ENCODE measurements at regions not wholly inside any gene's neighbourhood (a gene's known extent, or its start where the extent isn't known, plus 50 kb on each side); places are given as distances from the start of the nearest gene placed in this dataset.

GRCh38 chr2:117723888-117724434 is 90.5 kb upstream of the DDX18 start:
- Histone ChIP-seq H3K4me1 (replicated peaks) (no peaks in the 10 kb centered on the region), H3K27me3 (replicated peaks; ENCODE audit: insufficient read depth) (no peaks in the 10 kb centered on the region), H3K36me3 (no peaks in the 10 kb centered on the region), H3K9me3 (no peaks in the 10 kb centered on the region), H3K27ac (no peak overlapping the region), H3K4me3 (no peak overlapping the region)
- no peak for DNase-seq (ENCODE audit: low spot score)
- intact Hi-C loops (cut with DNase I), result no loop called here
- TF ChIP-seq, protein P1, sequence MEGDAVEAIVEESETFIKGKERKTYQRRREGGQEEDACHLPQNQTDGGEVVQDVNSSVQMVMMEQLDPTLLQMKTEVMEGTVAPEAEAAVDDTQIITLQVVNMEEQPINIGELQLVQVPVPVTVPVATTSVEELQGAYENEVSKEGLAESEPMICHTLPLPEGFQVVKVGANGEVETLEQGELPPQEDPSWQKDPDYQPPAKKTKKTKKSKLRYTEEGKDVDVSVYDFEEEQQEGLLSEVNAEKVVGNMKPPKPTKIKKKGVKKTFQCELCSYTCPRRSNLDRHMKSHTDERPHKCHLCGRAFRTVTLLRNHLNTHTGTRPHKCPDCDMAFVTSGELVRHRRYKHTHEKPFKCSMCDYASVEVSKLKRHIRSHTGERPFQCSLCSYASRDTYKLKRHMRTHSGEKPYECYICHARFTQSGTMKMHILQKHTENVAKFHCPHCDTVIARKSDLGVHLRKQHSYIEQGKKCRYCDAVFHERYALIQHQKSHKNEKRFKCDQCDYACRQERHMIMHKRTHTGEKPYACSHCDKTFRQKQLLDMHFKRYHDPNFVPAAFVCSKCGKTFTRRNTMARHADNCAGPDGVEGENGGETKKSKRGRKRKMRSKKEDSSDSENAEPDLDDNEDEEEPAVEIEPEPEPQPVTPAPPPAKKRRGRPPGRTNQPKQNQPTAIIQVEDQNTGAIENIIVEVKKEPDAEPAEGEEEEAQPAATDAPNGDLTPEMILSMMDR (IDR thresholded peaks at IDR 0.05), result no peak
- no peak for TF ChIP-seq POLR2AphosphoS5 (IDR thresholded peaks at IDR 0.05)
- no peak for TF ChIP-seq POLR2A (IDR thresholded peaks at IDR 0.05)
- 81% methylated on average over 9 of the region's 9 CpGs for WGBS

DNA sequence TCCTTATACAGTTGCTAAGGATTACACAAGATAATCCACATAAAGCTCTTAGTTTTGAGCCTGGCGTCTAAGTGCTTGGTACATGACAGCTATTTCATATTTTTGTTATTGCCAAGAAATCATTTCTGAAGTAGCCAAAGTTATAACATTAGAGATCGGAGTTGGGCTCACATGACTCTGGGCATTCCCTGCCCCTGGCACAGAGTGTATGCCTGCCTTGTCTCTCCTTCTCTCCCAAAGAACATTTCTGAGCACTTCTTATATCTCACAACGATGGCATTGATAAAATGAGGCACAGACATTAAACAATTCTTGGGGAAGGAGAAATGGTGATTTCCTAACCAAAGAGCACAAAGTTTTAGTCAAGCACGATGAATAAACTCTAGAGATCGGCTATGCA is 87.7 kb upstream of the DDX18 start:
- no peaks in the 10 kb centered on the region for H3K27me3 ChIP-seq (replicated peaks; ENCODE audit: insufficient read depth)

DNA sequence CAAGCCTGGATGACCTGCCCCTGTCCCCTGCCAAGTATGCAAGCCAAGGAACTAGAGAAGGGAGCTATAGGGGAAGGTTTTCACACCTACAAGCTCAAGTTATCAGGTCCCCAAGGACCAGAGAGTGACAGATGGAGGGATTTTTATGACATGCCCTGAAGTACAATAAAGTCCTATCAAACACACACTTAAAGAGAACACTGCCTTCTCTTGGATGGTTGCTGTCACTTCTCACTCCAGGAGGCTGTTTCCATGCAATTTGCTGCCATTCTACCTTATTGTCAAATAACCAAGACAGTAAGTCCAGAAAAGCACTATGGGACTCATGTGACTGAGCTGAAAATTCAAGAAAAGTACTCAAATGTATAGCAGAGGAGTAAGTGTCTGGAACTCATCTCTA is 76.6 kb upstream of the DDX18 start:
- intact Hi-C loops (cut with DNase I), result no loop called here
- TF ChIP-seq POLR2A (IDR thresholded peaks at IDR 0.05), result no peak
- TF ChIP-seq, protein P1 (IDR thresholded peaks at IDR 0.05), result no peak
- no peak for TF ChIP-seq POLR2AphosphoS5 (IDR thresholded peaks at IDR 0.05)
- no peak overlapping the region for H3K27ac ChIP-seq
- H3K36me3 ChIP-seq, result no peaks in the 10 kb centered on the region
- H3K27me3 ChIP-seq (replicated peaks; ENCODE audit: insufficient read depth), result peaks cover 2% of the 10 kb centered on the region
- H3K4me1 ChIP-seq (replicated peaks), result no peaks in the 10 kb centered on the region
- no peak for DNase-seq (ENCODE audit: low spot score)
- no peaks in the 10 kb centered on the region for H3K9me3 ChIP-seq
- H3K4me3 ChIP-seq, result no peak overlapping the region

More for the DNA sequence above, 87.7 kb upstream of the DDX18 start:
- no peak for TF ChIP-seq POLR2A (IDR thresholded peaks at IDR 0.05)
- 72% methylated on average over 5 of the region's 5 CpGs for WGBS
- no peak overlapping the region for H3K4me3 ChIP-seq
- H3K4me1 ChIP-seq (replicated peaks), result no peaks in the 10 kb centered on the region
- no peaks in the 10 kb centered on the region for H3K36me3 ChIP-seq
- no peaks in the 10 kb centered on the region for H3K9me3 ChIP-seq
- intact Hi-C loops (cut with DNase I), result no loop called here
- DNase-seq (ENCODE audit: low spot score), result no peak
- no peak overlapping the region for H3K27ac ChIP-seq

- DNase-seq (ENCODE audit: low spot score), result no peak
- no peaks in the 10 kb centered on the region for H3K4me1 ChIP-seq (replicated peaks)
- no peaks in the 10 kb centered on the region for H3K9me3 ChIP-seq
- no peak overlapping the region for H3K27ac ChIP-seq
- H3K36me3 ChIP-seq, result no peaks in the 10 kb centered on the region
- 76% methylated on average over 2 of the region's 2 CpGs for WGBS
- intact Hi-C loops (cut with DNase I), result no loop called here
- peaks cover 2% of the 10 kb centered on the region for H3K27me3 ChIP-seq (replicated peaks; ENCODE audit: insufficient read depth)
- TF ChIP-seq, protein P1 (IDR thresholded peaks at IDR 0.05), result no peak
- no peak for TF ChIP-seq POLR2AphosphoS5 (IDR thresholded peaks at IDR 0.05)
- TF ChIP-seq POLR2A (IDR thresholded peaks at IDR 0.05), result no peak
- H3K4me3 ChIP-seq, result no peak overlapping the region
Observed at GRCh38 chr2:117738991-117739839, 75.3 kb upstream of the DDX18 start.

GRCh38 chr2:117745537-117745936 is 69.0 kb upstream of the DDX18 start:
- no peak for TF ChIP-seq POLR2A (IDR thresholded peaks at IDR 0.05)
- no peak overlapping the region for H3K4me3 ChIP-seq

DNA sequence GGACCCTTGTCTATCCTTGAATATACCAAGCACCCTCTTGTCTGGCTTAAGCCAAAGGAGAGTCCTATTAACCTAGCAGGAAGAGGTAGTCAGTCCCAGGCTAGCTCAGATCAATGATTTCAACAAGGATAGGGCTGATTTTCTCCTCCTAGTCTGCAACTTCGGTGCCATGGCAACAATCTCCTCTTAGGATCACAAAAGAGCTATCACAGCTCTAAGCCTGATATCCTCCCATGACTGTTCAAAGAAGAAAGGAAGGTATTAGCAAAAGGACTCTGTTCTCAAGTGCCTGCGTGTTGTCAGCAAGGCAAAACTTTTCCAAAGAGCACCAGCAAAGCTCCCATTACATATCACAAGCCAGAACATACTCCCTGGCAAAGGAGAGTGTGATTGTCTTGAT is 58.7 kb upstream of the DDX18 start:
- H3K9me3 ChIP-seq, result no peaks in the 10 kb centered on the region
- no peak overlapping the region for H3K4me3 ChIP-seq
- WGBS, result 78% methylated on average over 2 of the region's 2 CpGs
- H3K27ac ChIP-seq, result no peak overlapping the region
- TF ChIP-seq, protein P1 (IDR thresholded peaks at IDR 0.05), result no peak
- TF ChIP-seq POLR2AphosphoS5 (IDR thresholded peaks at IDR 0.05) (no peak), POLR2A (IDR thresholded peaks at IDR 0.05) (no peak)
- no peak for DNase-seq (ENCODE audit: low spot score)
- intact Hi-C loops (cut with DNase I), result no loop called here
- no peaks in the 10 kb centered on the region for H3K27me3 ChIP-seq (replicated peaks; ENCODE audit: insufficient read depth)
- H3K36me3 ChIP-seq, result no peaks in the 10 kb centered on the region
- H3K4me1 ChIP-seq (replicated peaks), result no peaks in the 10 kb centered on the region

More at GRCh38 chr2:117745537-117745936, 69.0 kb upstream of the DDX18 start:
- no peak for DNase-seq (ENCODE audit: low spot score)
- no peaks in the 10 kb centered on the region for H3K36me3 ChIP-seq
- intact Hi-C loops (cut with DNase I), result no loop called here
- H3K4me1 ChIP-seq (replicated peaks), result no peaks in the 10 kb centered on the region
- no peak overlapping the region for H3K27ac ChIP-seq
- WGBS, result 46% methylated on average over 5 of the region's 5 CpGs
- no peaks in the 10 kb centered on the region for H3K9me3 ChIP-seq
- H3K27me3 ChIP-seq (replicated peaks; ENCODE audit: insufficient read depth), result peaks cover 2% of the 10 kb centered on the region
